Sigmoid colon (tissue), 6 donors: ENCODE measurements at regions not wholly inside any gene's neighbourhood (a gene's known extent, or its start where the extent isn't known, plus 50 kb on each side); places are given as distances from the start of the nearest gene placed in this dataset.

Source experiments
- DNase-seq: peaks from one replicate; pipeline ENCODE4 v3.0.0-alpha.2; 2019
- H3K27ac ChIP-seq, 4 donors: fragments of 200-600 bp; sonication (generic); one replicate each; pipeline ENCODE4 v1.5.1; 2016 to 2019; ENCODE audit warnings: mild to moderate bottlenecking in 1 of 4
- H3K27me3 ChIP-seq, 3 donors: fragments of 200-600 bp; sonication (generic); one replicate each; pipeline ENCODE4 v1.5.1; 2019; ENCODE audit warnings: mild to moderate bottlenecking in 1 of 3
- H3K36me3 ChIP-seq, 4 donors: fragments of 200-600 bp; sonication (generic); one replicate each; pipeline ENCODE4 v1.5.1; 2016 to 2019
- H3K4me1 ChIP-seq, 4 donors: fragments of 200-600 bp; sonication (generic); one replicate each; pipeline ENCODE4 v1.5.1; 2017 to 2019
- H3K4me3 ChIP-seq, 4 donors: fragments of 200-600 bp; sonication (generic); one replicate each; pipeline ENCODE4 v1.5.1; 2017 to 2019; ENCODE audit warnings: mild to moderate bottlenecking in 2 of 4, moderate library complexity in 1 of 4
- H3K9me3 ChIP-seq, 4 donors: fragments of 200-600 bp in 3 of 4; sonication (generic) in 3 of 4; one replicate each; pipeline versions ENCODE4 v1.5.1 to v1.6.1; 2013 to 2019
- CTCF ChIP-seq, 4 experiments: fragments of 450-650 bp in 3 of 4; fragments of 200-600 bp in 1 of 4; IDR thresholded peaks; one replicate each; pipeline ENCODE4 v1.5.1; 2016 to 2019; ENCODE audit warnings: antibody characterized with exemption in 4 of 4, mild to moderate bottlenecking in 3 of 4, moderate library complexity in 2 of 4
- EP300 ChIP-seq, 4 donors: sonication (generic); formaldehyde crosslinking; IDR thresholded peaks; one replicate each; pipeline ENCODE4 v1.6.1; 2017; ENCODE audit warnings: antibody characterized with exemption in 4 of 4
- POLR2A ChIP-seq, 2 donors: fragments of 450-650 bp; IDR thresholded peaks; one replicate each; pipeline ENCODE4 v1.6.1; 2016; ENCODE audit warnings: antibody characterized with exemption in 2 of 2, mild to moderate bottlenecking in 2 of 2, moderate library complexity in 2 of 2
- POLR2AphosphoS5 ChIP-seq, 4 donors: sonication (generic); formaldehyde crosslinking; IDR thresholded peaks; one replicate each; pipeline ENCODE4 v1.6.1; 2017; ENCODE audit warnings: antibody characterized with exemption in 4 of 4
- WGBS, 2 donors: extraction: QIAGEN DNeasy Blood & Tissue Kit; methylation state at CpG; one replicate each; pipeline ENCODE4 v1.1.7; 2013; 5-methylcytosine and 5-hydroxymethylcytosine counted together
- intact Hi-C: fragments of 100-400 bp; cut with DNase I; formaldehyde crosslinking; loops from one replicate; pipeline ENCODE4 v1.15.1; 2023
- donor health status: healthy with polysubstance abuse.
- donor health status: healthy.

- peaks cover 0 to 3% (median 0%) of the 10 kb centered on the region in 4 donors for H3K9me3 ChIP-seq
- intact Hi-C loops: no loop called here
- no peaks in the 10 kb centered on the region for H3K4me1 ChIP-seq
- WGBS, 2 donors: 88 to 89% methylated on average over 5 of the region's 5 CpGs
- H3K4me3 ChIP-seq: no peak overlapping the region
- no peaks in the 10 kb centered on the region for H3K36me3 ChIP-seq
- DNase-seq: no peak
- H3K27ac ChIP-seq: no peak overlapping the region
- no peaks in the 10 kb centered on the region for H3K27me3 ChIP-seq
- no peak for TF ChIP-seq POLR2A (IDR thresholded peaks at IDR 0.05)
- no peak for TF ChIP-seq POLR2AphosphoS5 (IDR thresholded peaks at IDR 0.05)
- TF ChIP-seq EP300 (IDR thresholded peaks at IDR 0.05): no peak
- no peak for TF ChIP-seq CTCF (IDR thresholded peaks at IDR 0.05)
Measured at GRCh38 chr9:26339796-26340195, 552.8 kb downstream of the CAAP1 start.

- no peak overlapping the region for H3K4me3 ChIP-seq
- intact Hi-C loops: no loop called here
- no peak overlapping the region for H3K27ac ChIP-seq
- 87 to 92% methylated on average over 2 of the region's 2 CpGs for WGBS, 2 donors
- TF ChIP-seq POLR2A (IDR thresholded peaks at IDR 0.05) (no peak), CTCF (IDR thresholded peaks at IDR 0.05) (no peak), EP300 (IDR thresholded peaks at IDR 0.05) (no peak)
- H3K9me3 ChIP-seq: no peaks in the 10 kb centered on the region
- H3K27me3 ChIP-seq: no peaks in the 10 kb centered on the region
- no peaks in the 10 kb centered on the region for H3K4me1 ChIP-seq
- H3K36me3 ChIP-seq: no peaks in the 10 kb centered on the region
- no peak for DNase-seq
Measured at GRCh38 chr9:26335116-26335515, 557.5 kb downstream of the CAAP1 start.

- Histone ChIP-seq H3K27ac (no peak overlapping the region), H3K4me1 (no peaks in the 10 kb centered on the region), H3K9me3 (no peaks in the 10 kb centered on the region), H3K27me3 (no peaks in the 10 kb centered on the region), H3K4me3 (no peak overlapping the region), H3K36me3 (no peaks in the 10 kb centered on the region)
- TF ChIP-seq EP300 (IDR thresholded peaks at IDR 0.05) (no peak), POLR2A (IDR thresholded peaks at IDR 0.05) (no peak), POLR2AphosphoS5 (IDR thresholded peaks at IDR 0.05) (no peak), CTCF (IDR thresholded peaks at IDR 0.05) (no peak)
- DNase-seq: no peak
- intact Hi-C loops: no loop called here
- WGBS, 2 donors: 88 to 91% methylated on average over 4 of the region's 4 CpGs
Measured at GRCh38 chr9:26334706-26335105, 557.9 kb downstream of the CAAP1 start.

GRCh38 chr9:26331223-26331622, 561.4 kb downstream of the CAAP1 start:
- DNase-seq: no peak
- intact Hi-C loops: no loop called here
- Histone ChIP-seq H3K9me3 (no peaks in the 10 kb centered on the region), H3K36me3 (no peaks in the 10 kb centered on the region), H3K27me3 (no peaks in the 10 kb centered on the region), H3K27ac (no peak overlapping the region), H3K4me1 (peaks cover 0 to 2% (median 1%) of the 10 kb centered on the region in 4 donors), H3K4me3 (no peak overlapping the region)
- 90 to 94% methylated on average over 3 of the region's 3 CpGs for WGBS, 2 donors
- TF ChIP-seq POLR2AphosphoS5 (IDR thresholded peaks at IDR 0.05) (no peak), EP300 (IDR thresholded peaks at IDR 0.05) (no peak), POLR2A (IDR thresholded peaks at IDR 0.05) (no peak), CTCF (IDR thresholded peaks at IDR 0.05) (no peak)

GRCh38 chr9:26329974-26330373, 562.6 kb downstream of the CAAP1 start:
- DNase-seq: no peak
- H3K27ac ChIP-seq: no peak overlapping the region
- H3K4me3 ChIP-seq: no peak overlapping the region
- H3K9me3 ChIP-seq: no peaks in the 10 kb centered on the region
- H3K27me3 ChIP-seq: no peaks in the 10 kb centered on the region
- WGBS, 2 donors: 10 to 61% methylated on average over 3 of the region's 3 CpGs
- H3K4me1 ChIP-seq: peaks cover 0 to 14% (median 11%) of the 10 kb centered on the region in 4 donors
- TF ChIP-seq EP300 (IDR thresholded peaks at IDR 0.05): no peak
- no peak for TF ChIP-seq POLR2A (IDR thresholded peaks at IDR 0.05)
- no peak for TF ChIP-seq CTCF (IDR thresholded peaks at IDR 0.05)
- TF ChIP-seq POLR2AphosphoS5 (IDR thresholded peaks at IDR 0.05): no peak
- no peaks in the 10 kb centered on the region for H3K36me3 ChIP-seq
- intact Hi-C loops: loop anchor here (10.0 kb wide), 1 partner anchor 365 kb away; no protein-coding TSS in a partner anchor
